Activated T-cell treated with anti-CD3 and anti-CD28 coated beads for 48 hours (primary cell): ENCODE measurements at regions not wholly inside any gene's neighbourhood (a gene's known extent, or its start where the extent isn't known, plus 50 kb on each side); places are given as distances from the start of the nearest gene placed in this dataset.
"Not testable (repeated sequence)": the region's sequence is repeated elsewhere in the genome, so short reads cannot be mapped to it uniquely, and the experiment has no call there.

ENCODE experiments used
- DNase-seq: peaks from one replicate; pipeline ENCODE4 v3.0.0-alpha.2; 2020; ENCODE audit warnings: low read depth

DNA sequence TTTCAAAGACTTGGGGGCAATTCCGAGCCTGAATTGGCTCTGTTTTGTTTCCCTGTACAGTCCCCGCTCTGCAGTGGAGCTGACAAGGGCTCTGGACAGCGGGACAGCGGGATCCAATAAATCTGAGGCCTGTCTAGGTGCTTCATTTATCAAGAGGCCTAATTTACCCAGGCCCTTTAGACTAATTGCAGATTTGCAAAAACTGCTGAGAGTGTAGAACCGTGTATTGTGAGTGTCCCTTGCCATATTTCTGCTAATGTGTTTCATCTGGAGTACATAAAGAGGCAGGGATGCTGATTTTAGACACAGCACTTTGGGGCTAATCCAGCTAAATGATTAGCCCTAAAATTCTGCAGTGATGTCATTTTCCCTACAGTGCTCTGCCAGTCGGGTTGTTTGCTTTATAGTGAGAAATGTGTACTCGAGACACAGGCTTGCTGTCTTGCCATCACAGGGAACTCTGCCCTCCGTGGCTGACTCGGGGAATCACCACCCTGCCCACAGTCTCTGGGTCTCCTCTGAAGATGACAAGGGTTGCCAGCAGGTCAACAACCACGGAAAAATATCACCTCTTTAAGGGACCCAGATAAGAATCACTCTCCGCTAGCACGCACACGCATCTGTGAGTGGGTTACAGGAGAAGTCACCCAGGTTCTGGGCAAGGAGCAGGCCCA is 592.0 kb downstream of the BNC2 start:
- no peak for DNase-seq

DNA sequence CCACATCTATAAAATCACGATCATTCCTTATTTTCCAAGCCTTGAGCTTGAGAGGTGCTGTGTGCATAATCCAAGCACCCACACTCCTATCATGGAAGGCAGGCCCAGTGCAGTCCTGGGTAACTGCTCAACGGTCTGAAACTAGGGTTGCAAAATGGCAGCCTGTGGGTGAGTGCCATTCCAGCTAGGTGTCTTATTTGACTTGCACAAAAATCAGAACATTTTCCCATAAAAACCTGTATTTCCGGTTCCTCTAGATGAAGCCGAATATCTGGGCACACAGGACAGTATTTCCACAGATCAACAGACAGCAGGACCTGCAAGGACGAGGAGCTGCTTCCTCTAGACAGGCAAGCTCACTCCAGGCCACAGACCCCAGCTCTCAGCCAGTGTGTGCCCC is 588.8 kb downstream of the BNC2 start:
- DNase-seq = no peak

DNA sequence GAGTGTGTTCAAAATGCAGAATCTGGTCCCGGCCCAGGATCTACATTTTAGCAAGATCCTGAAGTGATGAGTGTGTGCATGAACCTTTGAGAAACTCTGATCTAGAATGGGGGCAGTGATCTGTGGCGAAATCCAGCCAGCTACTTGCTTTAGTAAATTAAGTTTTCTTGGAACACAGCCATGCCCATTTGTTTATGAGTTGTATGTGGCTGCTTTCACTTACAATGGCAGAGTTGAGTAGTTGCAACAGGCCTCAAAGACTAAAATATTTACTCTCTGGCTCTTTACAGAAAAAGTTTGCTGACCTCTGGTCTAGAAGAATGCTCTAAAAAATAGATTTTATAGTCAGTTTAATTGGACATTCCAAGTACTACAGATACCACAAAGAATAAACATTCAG is 588.3 kb downstream of the BNC2 start:
- no peak for DNase-seq

DNA sequence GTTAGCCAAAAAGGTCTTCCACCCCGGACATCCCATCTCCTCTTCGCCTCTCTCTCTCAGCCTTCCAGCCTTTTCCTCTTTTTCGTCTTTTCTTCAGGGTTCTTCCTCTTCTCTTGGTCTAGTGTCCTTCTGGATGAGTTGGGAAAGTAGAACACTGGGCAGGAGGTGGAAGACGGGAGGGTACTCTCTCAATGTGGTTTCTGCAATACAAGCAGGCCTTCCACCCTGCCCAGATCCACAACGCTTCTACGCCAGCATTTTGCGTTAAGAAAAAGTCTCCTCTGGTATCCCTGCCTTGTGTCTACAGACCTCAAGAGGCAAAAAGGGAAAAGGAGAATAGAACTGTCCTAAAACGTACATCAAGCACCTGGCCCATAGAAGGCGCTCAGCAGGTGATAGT is 587.8 kb downstream of the BNC2 start:
- no peak for DNase-seq

DNA sequence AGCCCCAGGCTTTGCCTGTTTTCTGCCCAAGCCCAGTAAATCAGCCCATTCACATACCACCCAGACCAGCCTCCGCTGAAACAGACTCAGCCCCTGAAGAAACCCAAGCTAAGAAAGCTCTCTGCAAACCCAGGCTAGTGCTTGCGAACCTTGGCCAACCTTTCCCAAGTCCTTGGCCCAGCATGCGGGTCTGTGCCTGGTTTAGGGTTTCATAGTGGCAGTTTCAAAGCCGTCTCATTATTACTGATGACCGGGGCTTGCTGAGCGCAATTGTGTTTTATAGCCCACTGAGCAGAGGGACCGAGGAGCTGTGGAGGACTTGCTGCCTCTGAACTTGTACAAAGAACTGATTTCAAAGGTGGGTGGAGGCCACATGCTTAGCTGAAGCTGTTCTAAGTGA is 584.3 kb downstream of the BNC2 start:
- no peak for DNase-seq

DNA sequence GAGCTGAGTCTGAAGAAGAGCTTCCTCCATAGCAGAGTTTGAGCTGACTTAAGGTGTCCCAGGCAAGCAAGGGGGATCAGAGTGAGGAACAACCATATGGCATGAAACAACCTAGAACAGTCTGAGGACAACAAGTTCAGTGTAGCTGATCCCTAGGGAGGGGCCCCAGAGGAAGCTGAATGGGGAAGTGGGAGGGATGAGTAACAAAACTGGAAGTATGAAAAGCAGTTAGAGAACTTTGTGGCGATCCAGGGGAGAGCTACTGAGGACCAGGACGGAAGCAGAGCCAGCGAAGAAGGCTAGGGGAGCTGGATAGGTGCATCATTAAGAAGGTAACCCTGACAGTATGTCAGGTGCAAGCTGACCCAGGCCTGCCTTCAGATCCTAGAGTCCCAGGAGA is 580.8 kb downstream of the BNC2 start:
- no peak for DNase-seq

DNA sequence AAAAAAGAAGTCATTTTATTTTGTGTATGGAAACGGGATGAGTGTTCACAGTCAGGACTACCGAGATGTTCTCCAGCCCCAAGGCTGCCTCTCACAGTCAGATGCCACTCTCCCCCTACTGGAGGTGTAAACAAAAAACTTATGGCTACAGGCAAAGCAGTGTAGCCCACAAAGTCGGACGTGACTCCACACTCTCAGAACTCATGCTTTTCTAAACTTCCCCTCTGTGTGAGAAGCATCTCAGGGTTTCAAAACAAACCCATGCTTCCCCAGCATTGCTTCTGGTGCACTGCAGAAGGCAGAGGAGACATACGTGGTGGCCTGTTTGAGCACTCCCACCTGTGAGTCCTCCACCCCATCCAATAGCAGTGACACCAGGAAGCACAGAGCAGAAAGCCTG is 580.3 kb downstream of the BNC2 start:
- no peak for DNase-seq

DNA sequence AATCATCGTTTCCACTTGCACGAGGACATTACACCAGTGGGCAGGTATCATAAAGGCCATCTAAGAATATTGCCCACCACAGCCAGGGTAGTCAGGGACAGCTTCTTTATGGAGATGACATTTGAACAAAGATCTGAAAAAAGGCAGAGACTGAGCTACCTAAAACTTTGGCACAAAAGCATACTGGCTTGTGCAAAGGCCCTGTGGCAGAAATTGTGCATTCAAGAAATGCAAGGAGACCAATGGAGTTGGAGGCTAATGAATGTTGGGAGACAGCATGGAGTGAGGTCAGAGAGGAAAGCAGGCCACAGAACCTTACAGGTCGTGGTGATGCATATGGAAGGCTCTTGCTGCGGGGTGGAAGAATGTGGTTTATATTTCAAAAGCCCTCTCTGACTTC is 578.5 kb downstream of the BNC2 start:
- DNase-seq = no peak

DNA sequence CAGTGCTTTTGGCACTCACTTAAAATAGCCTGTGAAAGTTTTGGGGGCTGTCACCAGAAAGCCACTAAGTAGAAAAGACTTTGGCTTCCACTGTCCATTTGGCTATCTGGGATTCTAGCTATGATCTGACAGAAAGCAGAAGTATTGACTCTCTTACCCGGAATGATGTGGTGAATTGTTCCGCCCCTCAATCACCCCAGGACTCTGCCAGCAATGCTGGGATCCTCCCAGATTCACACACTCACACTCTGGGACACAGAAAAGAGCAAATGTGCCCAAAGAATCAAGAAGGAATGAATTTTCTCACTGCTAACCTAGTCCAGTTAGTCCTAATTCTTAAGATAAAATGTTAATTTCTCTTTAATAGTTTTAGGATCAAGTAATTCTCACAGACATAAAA is 576.9 kb downstream of the BNC2 start:
- no peak for DNase-seq

DNA sequence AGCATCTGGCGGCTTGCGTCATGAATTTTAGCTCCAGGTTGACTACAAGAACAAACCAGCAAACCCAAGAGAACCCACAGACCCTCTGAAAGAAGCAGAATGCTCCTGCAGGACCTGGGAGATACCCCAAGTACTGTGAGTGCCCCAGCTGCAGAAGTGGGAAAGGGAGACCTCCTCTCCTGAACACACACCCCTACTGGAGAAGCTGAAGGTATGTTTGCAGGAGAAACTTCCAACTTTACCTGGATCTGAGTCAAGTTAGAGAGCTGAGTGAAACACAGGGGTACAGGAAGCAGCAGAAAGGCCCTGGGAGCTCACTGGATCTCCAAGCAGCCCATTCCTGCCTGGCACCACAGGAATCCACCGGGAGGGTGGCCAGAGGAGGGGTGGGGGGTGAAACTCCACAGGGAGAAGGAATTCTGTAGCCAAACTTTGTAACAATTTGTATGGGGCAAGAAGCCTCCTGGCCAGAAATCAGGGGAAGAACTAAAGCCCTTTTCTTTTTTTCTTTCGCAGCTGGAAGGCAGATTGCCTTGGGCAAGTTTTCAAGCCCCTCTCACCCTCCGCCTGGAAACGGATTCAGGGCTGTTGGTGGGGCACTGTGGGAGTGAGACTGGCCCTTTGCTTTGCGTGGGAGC is 576.2 kb downstream of the BNC2 start:
- DNase-seq = no peak

DNA sequence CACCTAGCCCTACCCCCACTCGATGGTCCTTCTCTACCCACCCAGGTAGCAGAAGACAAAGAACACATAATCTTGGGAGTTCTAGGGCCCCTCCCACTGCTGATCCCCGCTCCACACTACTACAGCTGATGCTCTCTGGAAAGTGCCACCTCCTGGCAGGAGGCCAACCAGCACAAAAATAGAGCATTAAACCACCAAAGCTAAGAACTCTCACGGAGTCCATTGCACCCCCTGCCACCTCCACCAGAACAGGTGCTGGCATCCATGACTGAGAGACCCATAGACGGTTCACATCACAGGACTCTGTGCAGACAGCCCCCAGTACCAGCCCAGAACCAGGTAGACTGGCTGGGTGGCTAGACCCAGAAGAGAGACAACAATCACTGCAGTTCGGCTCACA is 575.5 kb downstream of the BNC2 start:
- not testable (repeated sequence) for DNase-seq

DNA sequence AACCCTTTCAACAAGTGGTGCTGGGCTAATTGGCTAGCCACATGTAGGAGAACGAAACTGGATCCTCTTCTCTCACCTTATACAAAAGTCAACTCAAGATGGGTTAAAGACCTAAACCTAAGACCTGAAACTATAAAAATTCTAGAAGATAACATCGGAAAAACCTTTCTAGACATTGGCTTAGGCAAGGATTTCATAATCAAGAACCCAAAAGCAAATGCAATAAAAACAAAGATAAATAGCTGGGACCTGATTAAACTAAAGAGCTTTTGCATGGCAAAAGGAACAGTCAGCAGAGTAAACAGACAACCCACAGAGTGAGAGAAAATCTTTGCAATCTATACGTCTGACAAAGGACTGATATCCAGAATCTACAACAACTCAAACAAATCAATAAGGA is 571.1 kb downstream of the BNC2 start:
- not testable (repeated sequence) for DNase-seq

DNA sequence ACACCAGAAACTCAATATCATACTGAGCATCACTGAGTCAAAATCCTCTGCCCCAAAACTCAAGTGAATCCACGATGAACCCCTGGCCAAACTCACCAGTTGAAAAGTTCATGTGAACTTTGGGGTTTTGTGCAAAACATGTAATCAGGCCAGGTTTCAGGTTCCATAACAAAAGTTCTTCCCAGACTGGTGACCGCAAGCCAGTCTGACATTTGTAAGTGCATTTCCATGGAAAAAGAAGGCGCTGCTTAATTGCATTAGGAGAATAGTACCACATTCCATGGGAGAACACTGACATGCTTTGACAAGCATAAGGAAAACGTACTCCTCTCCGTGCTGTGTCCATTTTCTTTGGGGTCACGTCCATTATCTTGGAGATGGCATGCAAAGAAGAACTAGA is 567.0 kb downstream of the BNC2 start:
- DNase-seq = no peak

DNA sequence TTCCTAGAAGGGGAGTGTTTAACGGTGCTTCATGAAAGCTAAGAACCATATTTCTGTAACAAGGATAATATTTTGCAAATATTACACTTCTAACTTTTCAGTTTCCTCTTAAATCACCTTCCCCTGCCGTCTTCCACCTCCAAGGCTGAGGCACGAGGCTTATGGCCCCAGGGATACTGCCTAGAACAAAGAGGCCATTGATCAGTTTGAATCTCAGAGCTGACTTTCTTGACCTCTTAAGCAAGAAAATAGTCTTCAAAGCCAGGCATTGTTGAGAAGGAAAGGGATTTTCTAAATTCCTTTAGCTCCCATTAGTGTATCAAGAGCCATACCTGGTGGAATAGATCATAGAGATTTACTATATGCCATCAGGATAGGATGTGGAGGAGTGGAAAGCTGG is 566.2 kb downstream of the BNC2 start:
- DNase-seq = no peak

DNA sequence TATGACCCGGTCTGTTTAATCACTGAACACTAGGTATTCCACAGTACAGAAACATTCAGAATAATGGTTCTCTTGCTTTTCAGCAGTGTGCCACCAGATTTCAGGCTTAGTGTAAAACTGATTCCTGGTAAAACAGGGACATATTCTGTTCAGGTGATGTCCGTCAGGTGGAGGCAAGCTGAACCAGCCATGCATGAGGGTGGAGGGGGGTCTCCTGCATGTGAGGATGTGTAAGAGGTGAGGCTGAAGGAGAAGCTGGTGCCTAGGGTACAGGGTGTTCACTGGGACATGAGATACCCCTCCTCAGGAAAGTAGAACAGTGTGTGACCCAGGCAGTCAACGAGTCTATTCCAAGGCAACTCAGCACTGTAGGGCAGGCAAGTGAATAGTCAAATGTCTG is 563.9 kb downstream of the BNC2 start:
- DNase-seq = no peak

DNA sequence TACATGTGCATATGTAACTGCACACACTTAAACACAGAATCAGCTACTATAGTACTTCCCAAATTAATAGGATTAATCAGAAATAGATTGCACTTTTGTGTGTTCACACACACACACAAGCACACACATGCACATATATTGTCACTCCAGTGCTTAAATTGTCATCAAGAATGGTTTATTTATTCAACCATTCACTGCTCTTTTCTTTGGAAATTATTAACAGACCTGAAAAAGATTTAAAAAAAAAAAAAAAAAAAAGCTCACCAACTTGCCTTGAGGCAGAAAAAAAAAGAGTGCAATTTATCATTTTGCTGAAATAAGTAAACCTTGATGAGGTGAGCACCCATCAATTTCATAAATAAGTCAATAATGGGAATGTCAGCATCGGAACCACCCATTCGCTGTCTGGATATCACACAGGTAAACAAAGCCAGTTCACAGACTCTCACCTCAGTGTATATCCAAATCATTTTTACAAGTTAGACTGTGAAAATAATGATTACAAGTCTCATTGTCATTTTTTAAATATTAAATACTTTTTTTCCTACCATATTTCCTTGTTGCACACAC is 562.8 kb downstream of the BNC2 start:
- DNase-seq = no peak

DNA sequence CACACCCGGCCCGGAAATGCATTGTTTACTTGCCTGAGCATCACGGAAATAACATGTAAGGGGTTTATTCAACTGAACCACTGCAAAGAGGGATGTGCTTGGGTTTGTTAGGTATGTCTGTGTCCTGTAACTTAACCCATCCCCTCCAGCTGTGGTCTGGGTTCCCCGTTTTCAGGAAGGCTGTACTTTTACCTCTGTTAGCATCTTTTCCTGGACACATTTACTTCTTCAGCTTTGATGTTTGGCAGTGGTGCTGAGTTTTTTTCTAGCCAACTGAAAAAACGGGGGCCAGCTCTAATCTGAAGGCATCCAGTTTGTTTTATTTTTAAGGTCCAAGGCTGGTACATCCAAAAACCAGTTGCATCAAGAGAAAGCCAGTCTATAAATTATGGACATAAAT is 561.8 kb downstream of the BNC2 start:
- no peak for DNase-seq

DNA sequence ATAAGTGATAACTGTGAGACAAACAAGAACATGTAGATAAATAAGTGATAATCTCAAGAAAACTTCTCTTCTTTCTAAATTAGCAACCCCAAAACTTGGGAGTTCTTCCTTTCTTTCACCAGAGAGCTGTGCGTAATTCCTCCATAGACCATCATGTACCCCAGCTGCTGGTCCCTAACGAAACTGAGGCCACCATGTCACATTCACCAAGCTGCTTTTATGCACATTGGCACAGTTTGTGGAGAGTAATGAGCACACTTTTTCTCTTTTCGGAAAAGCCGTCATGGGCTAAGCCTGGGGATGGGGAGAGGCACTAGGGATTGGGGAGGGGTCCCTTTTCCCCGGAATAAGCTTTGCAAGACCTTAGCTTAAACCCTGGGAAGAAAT is 561.4 kb downstream of the BNC2 start:
- no peak for DNase-seq

DNA sequence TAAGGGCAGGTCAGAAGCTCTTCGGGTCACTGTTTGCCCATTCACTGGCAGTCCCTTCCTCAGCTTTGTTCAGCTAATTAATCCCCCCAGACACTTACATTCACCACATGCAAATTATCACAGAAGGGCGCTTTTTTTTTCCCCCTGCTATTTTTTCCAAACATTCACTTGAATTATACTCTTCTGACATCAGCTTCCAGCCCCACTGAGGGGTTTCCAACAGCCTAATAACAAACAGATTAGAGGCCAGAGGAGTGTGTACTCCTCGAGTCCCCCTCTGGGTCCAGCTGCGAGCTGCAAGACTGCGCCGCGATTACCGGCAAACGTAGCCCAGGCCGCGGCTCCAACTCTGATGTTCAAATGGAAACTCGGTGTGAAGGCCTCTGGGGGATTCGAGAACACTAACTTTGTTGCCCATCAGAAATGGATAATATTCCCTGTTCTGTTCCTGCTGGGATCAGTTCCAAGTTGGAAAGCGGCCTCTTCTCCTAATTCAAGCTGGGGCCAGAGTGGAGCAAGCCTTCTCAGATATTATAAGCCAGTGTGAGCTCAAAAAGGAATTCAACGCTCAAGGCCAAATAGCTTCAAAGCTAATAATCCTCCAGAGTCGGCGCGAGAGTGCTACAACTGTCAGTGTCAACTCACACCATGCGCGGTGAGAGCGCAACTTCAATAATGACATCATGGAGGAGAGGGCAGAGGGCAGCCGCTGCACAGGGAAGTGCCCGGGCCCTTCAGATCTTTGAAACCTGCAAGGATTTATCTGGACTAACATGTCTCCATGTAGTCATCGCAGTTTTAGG is 560.8 kb downstream of the BNC2 start:
- no peak for DNase-seq

DNA sequence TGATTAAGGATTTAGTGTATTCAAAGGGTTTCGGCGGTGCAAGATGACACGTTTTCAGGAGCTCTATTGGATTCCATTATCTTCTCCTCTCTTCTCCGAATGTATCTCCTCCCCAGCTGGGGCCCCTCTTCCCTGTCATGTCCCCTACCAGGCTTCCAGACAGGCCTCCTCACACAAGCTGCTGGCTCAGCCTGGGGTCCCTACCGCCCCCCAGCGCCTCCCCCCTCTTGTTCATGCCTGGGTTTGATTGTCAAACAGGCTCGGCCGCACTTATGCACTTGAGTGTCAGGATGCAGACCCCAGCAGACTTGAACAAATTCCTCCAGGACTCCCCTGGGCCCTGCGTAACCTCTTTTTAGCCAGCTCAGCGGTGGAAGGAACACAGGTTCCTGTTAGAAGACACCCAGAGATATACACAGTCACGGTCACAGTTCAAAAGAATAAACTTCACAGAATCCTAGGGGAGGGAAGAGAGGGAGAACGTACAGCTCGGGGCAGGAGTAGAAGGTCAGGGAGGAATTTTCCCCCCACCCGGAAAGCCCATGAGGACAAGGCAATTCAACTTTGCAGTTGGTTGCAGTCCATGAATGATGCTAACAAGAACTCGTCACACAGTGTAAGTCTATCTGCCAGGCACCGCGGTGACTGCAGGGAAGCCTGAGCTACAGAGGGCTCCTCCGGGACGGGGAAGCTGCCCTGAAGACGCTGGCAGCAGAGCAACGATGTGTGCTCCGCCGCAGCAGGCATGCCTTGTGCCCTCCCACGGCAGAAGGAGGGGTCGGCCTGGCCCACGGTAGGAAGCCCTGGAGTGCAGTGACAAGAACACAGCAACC is 560.0 kb downstream of the BNC2 start:
- no peak for DNase-seq

DNA sequence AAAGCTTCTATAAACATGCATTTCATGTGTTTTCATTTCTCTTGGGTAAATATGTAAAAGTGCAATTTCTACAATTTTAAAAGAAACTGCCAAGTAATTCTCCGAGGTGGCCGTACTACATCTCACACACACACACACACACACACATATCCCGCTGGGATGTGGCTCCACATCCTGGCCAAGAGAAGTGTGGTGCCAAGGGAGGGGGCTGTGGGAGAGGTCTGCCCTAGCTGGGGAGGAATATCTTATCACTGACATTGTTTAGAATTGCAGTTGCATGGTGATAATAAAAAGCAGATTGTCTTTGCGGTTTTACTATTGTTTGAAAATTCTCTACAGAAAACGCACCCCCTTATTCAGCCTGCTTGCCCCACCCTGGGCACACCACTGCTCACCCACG is 558.4 kb downstream of the BNC2 start:
- DNase-seq = no peak

DNA sequence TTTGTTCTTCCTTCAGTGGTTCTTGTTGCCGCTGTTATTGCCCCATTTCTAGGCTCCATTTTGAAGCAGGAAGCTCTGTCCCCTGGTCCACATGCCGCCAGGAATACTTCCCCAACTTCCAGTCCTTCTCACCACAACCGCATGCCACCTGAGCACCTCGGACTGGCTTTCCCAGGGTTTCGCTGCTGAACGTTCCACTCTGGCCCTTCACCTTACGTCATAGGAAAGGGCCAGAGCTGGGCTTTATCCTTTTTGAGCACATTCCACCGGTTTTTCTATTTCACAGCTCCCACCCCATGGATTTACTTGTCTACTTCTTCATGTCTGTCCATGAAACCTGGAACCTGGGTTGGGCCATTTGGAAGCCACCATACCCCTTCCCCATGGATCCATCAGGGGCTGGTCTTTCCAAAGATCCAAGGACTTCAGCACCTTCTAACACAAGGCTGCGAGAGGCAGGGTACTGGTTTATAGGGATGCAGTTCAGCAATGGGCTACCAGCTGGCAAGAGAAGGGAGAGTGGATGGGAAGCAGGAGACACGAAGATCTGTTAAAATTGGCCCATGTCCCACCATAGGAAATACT is 557.4 kb downstream of the BNC2 start:
- DNase-seq = no peak
